Peyer's patch (tissue), 4 donors: ENCODE measurements at regions not wholly inside any gene's neighbourhood (a gene's known extent, or its start where the extent isn't known, plus 50 kb on each side); places are given as distances from the start of the nearest gene placed in this dataset.

Experiments used
- POLR2A ChIP-seq, 2 donors: fragments of 450-650 bp; IDR thresholded peaks; one replicate each; pipeline ENCODE4 v1.5.1; 2017; ENCODE audit warnings: antibody characterized with exemption in 2 of 2, mild to moderate bottlenecking in 2 of 2, moderate library complexity in 2 of 2
- TF ChIP-seq, protein P1 (sequence below), 6 experiments: fragments of 450-650 bp in 4 of 6; fragments of 200-600 bp in 2 of 6; sonication (generic) in 1 of 6; IDR thresholded peaks; one replicate each; pipeline ENCODE4 v1.5.1; 2017 to 2019; ENCODE audit warnings: antibody characterized with exemption in 6 of 6, mild to moderate bottlenecking in 3 of 6, moderate library complexity in 1 of 6

DNA sequence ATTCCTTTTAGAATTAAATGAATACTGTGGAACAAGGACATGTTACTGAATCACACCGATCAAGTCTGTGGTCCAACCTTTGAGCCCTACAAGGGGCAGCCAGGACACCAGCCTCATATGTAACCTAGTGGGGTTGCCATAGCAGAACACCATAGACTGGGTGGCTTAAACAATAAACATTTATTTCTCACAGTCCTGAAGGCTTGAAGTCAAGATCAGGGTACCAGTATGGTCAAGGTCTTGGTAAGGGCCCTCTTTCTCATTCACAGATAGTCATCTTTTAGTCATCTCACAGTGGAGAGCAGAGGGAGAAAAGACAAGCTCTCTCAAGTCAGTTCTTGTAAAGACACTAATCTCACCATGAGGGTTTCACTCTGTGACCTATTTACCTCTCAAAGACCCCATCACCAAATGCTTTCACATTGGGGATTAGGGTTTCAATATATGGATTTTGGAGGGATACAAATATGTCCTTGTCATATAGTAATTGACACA is 422.5 kb downstream of the GADD45G start:
- TF ChIP-seq, protein P1, sequence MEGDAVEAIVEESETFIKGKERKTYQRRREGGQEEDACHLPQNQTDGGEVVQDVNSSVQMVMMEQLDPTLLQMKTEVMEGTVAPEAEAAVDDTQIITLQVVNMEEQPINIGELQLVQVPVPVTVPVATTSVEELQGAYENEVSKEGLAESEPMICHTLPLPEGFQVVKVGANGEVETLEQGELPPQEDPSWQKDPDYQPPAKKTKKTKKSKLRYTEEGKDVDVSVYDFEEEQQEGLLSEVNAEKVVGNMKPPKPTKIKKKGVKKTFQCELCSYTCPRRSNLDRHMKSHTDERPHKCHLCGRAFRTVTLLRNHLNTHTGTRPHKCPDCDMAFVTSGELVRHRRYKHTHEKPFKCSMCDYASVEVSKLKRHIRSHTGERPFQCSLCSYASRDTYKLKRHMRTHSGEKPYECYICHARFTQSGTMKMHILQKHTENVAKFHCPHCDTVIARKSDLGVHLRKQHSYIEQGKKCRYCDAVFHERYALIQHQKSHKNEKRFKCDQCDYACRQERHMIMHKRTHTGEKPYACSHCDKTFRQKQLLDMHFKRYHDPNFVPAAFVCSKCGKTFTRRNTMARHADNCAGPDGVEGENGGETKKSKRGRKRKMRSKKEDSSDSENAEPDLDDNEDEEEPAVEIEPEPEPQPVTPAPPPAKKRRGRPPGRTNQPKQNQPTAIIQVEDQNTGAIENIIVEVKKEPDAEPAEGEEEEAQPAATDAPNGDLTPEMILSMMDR (IDR thresholded peaks at IDR 0.05): no peak
- no peak for TF ChIP-seq POLR2A (IDR thresholded peaks at IDR 0.05)
